Fibroblast of mammary gland (primary cell): ENCODE measurements at regions not wholly inside any gene's neighbourhood (a gene's known extent, or its start where the extent isn't known, plus 50 kb on each side); places are given as distances from the start of the nearest gene placed in this dataset.

Source experiments
- DNase-seq: peaks from one replicate; pipeline ENCODE4 v3.0.0-alpha.2; 2010; ENCODE audit warnings: low read depth
- H3K4me3 ChIP-seq: 2 replicates; pipeline ENCODE4 v1.5.1; 2011; ENCODE audit warnings: low read depth, mild to moderate bottlenecking, low read length, moderate library complexity; ENCODE audit not compliant: control insufficient read depth
- TF ChIP-seq, protein P1 (sequence below): conservative IDR thresholded peaks from 2 replicates; pipeline ENCODE4 v1.5.1; 2011; ENCODE audit warnings: low read depth, low read length, inconsistent platforms; ENCODE audit not compliant: control insufficient read depth, insufficient read depth

DNA sequence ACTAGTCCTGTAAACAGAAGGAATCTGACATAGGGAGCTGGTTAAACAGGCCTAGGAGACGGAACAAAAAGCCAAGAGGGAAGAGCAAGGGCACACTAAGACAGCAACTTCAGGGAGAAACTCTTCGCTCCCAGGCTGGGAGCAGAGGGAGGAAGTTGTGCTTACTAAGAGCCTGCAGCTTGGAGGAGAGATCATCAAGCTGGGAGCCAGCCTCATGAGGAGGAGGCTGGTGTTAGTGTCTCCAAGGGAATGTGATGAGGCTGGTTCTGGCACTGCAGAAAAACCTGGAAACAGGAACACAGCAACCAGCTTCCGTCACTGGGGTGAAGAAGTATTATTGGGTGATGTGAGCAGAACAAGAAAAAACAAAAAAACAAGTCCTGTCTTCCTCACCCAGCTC is 1027.3 kb downstream of the UQCRFS1 start:
- DNase-seq, result peak; percentile 5
- TF ChIP-seq, protein P1, sequence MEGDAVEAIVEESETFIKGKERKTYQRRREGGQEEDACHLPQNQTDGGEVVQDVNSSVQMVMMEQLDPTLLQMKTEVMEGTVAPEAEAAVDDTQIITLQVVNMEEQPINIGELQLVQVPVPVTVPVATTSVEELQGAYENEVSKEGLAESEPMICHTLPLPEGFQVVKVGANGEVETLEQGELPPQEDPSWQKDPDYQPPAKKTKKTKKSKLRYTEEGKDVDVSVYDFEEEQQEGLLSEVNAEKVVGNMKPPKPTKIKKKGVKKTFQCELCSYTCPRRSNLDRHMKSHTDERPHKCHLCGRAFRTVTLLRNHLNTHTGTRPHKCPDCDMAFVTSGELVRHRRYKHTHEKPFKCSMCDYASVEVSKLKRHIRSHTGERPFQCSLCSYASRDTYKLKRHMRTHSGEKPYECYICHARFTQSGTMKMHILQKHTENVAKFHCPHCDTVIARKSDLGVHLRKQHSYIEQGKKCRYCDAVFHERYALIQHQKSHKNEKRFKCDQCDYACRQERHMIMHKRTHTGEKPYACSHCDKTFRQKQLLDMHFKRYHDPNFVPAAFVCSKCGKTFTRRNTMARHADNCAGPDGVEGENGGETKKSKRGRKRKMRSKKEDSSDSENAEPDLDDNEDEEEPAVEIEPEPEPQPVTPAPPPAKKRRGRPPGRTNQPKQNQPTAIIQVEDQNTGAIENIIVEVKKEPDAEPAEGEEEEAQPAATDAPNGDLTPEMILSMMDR, result no peak
- no peak overlapping the region for H3K4me3 ChIP-seq

DNA sequence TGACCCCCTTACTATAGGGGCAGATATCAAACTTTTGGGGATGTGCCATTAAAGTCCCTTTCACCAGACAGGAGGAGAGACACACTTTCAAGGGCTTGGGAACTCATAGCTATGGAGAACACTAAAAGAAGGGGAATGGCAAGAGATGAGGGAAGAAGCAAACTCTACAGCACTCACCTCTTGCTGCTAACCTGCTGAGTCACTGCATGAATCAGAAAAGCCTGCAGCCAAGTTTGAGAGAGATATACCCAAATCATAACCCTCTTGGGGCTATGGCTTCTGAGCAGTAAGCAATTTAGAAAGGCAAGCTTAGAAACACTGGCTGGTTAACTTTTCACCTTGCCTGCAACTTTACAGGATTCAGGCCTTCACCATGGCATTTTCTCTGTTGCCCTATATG is 1028.0 kb downstream of the UQCRFS1 start:
- TF ChIP-seq, protein P1, result no peak
- peak; percentile 40 for DNase-seq
- H3K4me3 ChIP-seq, result no peak overlapping the region

DNA sequence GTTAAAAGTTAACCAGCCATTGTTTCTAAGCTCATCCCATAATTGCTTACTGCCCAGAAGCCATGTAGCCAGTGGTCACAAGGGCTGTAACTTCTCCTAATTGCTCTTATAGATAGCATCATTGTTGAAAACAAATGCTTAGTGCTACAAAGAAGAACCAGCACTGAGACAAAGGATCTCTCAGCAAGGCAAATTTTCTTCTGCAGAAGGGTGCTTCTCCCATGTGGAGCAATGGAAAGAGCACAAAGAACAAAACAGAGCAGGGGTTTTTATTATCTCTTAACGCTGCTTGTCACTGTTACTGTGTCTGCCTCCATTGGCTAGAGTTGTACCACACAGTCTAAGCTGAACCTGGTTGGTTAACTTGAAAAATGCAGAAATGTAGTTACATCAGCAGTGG is 1036.8 kb downstream of the UQCRFS1 start:
- TF ChIP-seq, protein P1, result no peak
- H3K4me3 ChIP-seq, result no peak overlapping the region
- no peak for DNase-seq

DNA sequence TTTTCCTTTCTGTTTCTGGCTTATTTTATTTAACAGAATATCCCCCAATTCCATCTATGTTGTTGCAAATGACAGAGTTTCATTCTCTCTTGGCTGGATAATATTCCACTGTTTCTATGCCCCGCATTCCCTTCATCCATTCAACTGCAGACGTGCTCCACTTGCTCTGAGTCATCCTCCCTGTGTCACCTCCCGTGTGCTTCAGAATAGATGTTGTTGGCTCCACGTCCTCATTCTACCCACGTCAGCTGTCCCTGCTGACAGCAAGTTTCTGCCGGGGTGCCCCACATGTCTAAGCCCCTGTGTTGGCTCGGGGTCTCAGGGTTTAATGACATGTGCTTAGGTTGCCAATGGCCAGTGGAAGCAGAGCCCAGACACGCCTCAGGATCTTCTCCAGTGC is 1041.0 kb downstream of the UQCRFS1 start:
- TF ChIP-seq, protein P1, result no peak
- no peak for DNase-seq
- H3K4me3 ChIP-seq, result no peak overlapping the region

DNA sequence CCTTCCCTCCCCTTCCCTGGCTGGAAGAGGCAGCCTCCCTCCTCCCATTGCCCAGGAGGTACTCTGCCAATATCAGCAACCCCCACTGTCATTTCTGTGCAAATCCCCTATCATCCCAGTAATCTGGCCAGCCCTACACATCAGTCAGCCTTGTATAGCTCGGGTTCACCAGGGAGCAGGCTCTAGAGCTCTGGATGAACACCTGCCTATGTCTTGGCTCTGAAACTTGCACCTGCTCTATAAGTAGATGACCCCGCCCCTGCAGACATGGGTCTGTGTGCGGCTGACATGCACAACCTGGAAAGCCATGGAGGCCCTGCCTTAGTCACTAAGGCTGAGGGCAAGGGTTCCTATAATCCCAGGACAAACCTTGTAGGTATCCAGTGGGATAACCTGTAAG is 1042.9 kb downstream of the UQCRFS1 start:
- no peak for DNase-seq
- TF ChIP-seq, protein P1, result no peak
- H3K4me3 ChIP-seq, result no peak overlapping the region

DNA sequence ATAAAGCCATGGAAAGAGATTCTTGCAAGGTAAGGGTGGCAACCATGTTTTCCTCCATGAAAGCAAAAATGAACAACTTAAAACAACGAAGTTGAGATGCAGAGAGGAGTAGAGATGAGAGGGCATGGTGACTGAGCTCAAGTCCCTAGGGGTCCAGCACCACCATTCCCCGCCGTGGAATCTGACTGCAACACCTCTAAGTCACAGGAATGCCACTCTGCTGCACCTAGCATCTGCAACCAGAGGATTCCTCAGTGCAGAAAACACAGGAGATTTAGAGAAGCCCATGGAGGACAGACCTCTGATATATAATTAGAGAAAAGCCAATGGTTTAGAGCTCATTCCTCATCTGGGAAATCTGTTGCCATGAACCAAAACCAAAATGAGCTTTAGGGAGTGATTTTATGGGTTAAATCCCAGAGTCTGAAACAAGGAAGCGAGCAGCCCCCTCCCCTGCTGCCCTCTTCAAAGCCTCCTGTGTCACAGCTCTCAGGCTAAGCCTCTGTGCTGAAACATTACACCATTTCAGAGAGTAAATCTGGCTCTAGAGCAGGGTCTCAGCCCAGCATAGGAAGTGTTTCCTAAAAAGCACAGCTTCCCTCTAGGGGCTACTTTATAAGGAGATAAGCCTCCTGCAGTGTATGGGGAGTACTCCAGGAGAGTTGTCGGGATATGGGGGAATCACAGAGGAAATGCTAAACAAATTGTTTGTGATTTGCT is 1043.6 kb downstream of the UQCRFS1 start:
- no peak overlapping the region for H3K4me3 ChIP-seq
- DNase-seq, result no peak
- TF ChIP-seq, protein P1, result no peak
